ENCODE measurements at regions not wholly inside any gene's neighbourhood (a gene's known extent, or its start where the extent isn't known, plus 50 kb on each side); places are given as distances from the start of the nearest gene placed in this dataset.

DNA sequence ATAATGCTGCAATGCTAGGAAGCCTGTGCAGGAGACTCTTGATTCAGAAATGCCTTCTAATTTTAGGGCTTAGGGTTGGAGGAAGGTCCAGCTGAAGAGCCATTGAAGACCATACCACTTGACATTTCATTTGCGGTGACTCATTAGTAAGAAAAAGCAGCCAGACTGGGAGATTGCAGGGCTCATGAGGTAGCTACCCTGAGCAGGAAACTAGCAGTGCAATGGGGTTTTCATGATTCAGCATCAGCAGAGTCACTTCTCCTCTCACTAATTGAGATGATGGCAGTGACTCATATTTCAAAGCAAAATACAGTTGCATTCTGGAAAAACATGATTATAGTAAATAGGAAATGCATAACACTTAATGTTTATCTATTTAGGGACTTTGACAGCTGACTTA is 434.1 kb downstream of the DNAJB9 start:
- DNase-seq (no peak), ATAC-seq (no peak), FAIRE-seq (no peak)
- intact Hi-C loops (cut with DNase I) = no loop called here
- no peaks in the 10 kb centered on the region for H3K9me3 ChIP-seq
- no peaks in the 10 kb centered on the region for H3K36me3 ChIP-seq
- H3K27ac ChIP-seq = no peak overlapping the region
- 94 to 100% methylated on average over 1 of the region's 1 CpG for WGBS, 2 donors
- H3K27me3 ChIP-seq = no peaks in the 10 kb centered on the region
- H3K4me1 ChIP-seq = peaks cover 0 to 4% (median 4%) of the 10 kb centered on the region in 3 donors
- TF ChIP-seq, protein P1, sequence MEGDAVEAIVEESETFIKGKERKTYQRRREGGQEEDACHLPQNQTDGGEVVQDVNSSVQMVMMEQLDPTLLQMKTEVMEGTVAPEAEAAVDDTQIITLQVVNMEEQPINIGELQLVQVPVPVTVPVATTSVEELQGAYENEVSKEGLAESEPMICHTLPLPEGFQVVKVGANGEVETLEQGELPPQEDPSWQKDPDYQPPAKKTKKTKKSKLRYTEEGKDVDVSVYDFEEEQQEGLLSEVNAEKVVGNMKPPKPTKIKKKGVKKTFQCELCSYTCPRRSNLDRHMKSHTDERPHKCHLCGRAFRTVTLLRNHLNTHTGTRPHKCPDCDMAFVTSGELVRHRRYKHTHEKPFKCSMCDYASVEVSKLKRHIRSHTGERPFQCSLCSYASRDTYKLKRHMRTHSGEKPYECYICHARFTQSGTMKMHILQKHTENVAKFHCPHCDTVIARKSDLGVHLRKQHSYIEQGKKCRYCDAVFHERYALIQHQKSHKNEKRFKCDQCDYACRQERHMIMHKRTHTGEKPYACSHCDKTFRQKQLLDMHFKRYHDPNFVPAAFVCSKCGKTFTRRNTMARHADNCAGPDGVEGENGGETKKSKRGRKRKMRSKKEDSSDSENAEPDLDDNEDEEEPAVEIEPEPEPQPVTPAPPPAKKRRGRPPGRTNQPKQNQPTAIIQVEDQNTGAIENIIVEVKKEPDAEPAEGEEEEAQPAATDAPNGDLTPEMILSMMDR (IDR thresholded peaks at IDR 0.05) = no peak
- H3K4me3 ChIP-seq = no peak overlapping the region

DNA sequence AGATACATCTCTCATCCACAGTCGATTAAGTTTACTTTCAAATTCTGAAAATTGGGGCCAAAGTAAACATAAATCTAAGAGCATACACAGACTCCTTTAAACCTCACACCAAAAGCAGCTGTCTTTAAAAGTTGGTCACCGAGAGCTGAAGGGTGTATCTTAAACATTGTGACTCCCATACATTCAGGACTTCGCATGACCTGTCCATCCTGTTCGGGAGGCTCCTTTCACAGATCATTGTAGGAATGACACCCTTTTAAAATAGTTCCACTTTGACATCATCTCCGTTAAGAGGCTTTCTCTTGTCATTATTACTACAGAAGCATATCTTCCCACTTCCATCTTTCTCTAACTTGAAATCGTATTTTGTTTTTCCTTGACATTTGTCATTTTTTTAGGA is 440.0 kb downstream of the DNAJB9 start:
- FAIRE-seq (no peak), ATAC-seq (no peak), DNase-seq (no peak)
- 74 to 83% methylated on average over 6 of the region's 6 CpGs for WGBS, 2 donors
- intact Hi-C loops (cut with DNase I) = no loop called here
- H3K4me1 ChIP-seq = no peaks in the 10 kb centered on the region
- H3K4me3 ChIP-seq = no peak overlapping the region
- H3K9me3 ChIP-seq = no peaks in the 10 kb centered on the region
- H3K27ac ChIP-seq = no peak overlapping the region
- TF ChIP-seq, protein P1 (IDR thresholded peaks at IDR 0.05) = no peak
- H3K36me3 ChIP-seq = no peaks in the 10 kb centered on the region
- no peaks in the 10 kb centered on the region for H3K27me3 ChIP-seq

DNA sequence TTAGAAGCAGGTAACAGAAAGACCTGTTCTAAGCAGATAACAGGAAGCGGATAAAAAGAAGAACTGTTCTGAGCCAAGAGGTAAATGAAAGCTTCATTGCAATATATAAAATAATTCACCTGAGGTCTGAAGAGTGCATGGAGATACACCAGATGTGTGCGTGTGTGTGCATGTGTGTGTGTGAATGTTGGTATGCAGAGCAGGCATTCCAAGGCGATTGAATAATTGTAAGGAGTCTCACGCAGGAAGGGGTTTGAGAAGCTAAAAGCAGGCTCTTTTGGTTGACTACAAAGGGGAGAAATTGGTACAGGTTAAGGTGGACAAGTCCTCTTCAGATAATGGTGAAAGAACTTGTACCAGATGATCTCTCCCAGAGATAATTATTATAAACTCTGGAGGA is 450.6 kb downstream of the DNAJB9 start:
- no peaks in the 10 kb centered on the region for H3K9me3 ChIP-seq
- H3K4me3 ChIP-seq = no peak overlapping the region
- H3K4me1 ChIP-seq = no peaks in the 10 kb centered on the region
- no peak overlapping the region for H3K27ac ChIP-seq
- no peaks in the 10 kb centered on the region for H3K27me3 ChIP-seq
- ATAC-seq (no peak), DNase-seq (no peak), FAIRE-seq (no peak)
- TF ChIP-seq, protein P1 (IDR thresholded peaks at IDR 0.05) = no peak
- 75 to 79% methylated on average over 4 of the region's 4 CpGs for WGBS, 2 donors
- H3K36me3 ChIP-seq = no peaks in the 10 kb centered on the region
- intact Hi-C loops (cut with DNase I) = no loop called here

DNA sequence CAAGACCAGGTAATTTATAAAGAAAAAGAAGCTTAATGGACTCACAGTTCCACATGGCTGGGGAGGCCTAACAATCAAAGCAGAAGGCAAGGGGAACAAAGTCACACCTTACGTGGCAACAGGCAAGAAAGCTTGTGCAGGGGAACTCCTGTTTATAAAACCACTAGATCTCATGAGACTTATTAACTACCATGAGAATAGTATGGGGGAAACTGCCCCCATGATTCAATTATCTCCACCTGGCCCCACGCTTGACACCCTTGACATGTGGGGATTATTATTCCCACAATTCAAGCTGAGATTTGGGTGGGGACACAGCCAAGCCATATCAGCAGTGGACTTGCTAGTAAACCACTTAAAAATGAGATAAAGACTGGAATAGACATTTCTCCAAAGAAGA is 451.7 kb downstream of the DNAJB9 start:
- no peaks in the 10 kb centered on the region for H3K27me3 ChIP-seq
- ATAC-seq (no peak), FAIRE-seq (no peak), DNase-seq (no peak)
- H3K4me3 ChIP-seq = no peak overlapping the region
- no peaks in the 10 kb centered on the region for H3K9me3 ChIP-seq
- no peaks in the 10 kb centered on the region for H3K36me3 ChIP-seq
- intact Hi-C loops (cut with DNase I) = no loop called here
- TF ChIP-seq, protein P1 (IDR thresholded peaks at IDR 0.05) = no peak
- 81 to 82% methylated on average over 2 of the region's 2 CpGs for WGBS, 2 donors
- H3K27ac ChIP-seq = no peak overlapping the region
- H3K4me1 ChIP-seq = no peaks in the 10 kb centered on the region

DNA sequence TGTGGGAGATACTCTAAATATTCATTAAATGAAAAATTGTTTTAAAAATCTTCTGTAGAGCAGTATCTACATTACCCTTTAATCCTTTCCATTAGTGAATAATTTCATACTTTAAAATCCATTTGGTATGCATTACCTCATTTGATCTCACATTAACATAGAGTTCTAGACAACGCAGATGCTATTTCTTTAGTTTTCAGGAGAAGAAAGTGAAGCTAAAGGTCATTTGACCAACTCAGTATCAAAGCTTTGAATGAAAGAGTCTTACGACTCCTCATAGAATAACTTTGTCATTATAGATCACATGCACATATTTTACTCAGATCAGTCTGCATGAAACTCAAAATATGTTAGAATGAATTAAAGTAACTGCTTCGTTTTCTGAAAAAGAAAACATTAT is 460.2 kb downstream of the DNAJB9 start:
- no peaks in the 10 kb centered on the region for H3K36me3 ChIP-seq
- FAIRE-seq = no peak
- H3K4me1 ChIP-seq = no peaks in the 10 kb centered on the region
- no peaks in the 10 kb centered on the region for H3K9me3 ChIP-seq
- no peak overlapping the region for H3K27ac ChIP-seq
- DNase-seq = no peak
- 83 to 88% methylated on average over 3 of the region's 3 CpGs for WGBS, 2 donors
- no peak overlapping the region for H3K4me3 ChIP-seq
- no peaks in the 10 kb centered on the region for H3K27me3 ChIP-seq
- intact Hi-C loops (cut with DNase I) = no loop called here
- TF ChIP-seq, protein P1 (IDR thresholded peaks at IDR 0.05) = no peak
- no peak for ATAC-seq

All from pancreas (tissue), 10 donors.